HT-29 (cell line): ENCODE measurements at regions not wholly inside any gene's neighbourhood (a gene's known extent, or its start where the extent isn't known, plus 50 kb on each side); places are given as distances from the start of the nearest gene placed in this dataset.

Source experiments
- DNase-seq: peaks from one replicate; pipeline ENCODE4 v3.0.0-alpha.2; 2015; ENCODE audit warnings: low spot score

DNA sequence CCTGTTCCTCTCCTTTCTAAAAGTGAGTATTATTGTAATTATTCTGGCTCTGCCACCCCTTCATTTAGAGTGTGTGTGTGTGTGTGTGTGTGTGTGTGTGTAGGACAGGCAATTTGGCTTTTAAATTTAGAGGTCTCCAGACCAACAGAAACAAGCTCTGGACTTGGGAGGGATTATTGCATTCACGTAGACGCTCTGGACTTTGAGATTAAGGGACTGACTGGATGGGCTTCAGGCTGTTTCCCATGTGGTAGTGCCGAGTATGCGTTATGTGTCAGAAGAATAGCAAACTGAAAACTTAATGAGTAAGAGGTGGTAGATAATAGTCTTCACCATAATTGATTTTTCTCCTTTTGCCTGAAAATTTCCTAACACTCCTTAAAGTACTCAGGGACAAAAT is 281.9 kb downstream of the USP25 start:
- no peak for DNase-seq

DNA sequence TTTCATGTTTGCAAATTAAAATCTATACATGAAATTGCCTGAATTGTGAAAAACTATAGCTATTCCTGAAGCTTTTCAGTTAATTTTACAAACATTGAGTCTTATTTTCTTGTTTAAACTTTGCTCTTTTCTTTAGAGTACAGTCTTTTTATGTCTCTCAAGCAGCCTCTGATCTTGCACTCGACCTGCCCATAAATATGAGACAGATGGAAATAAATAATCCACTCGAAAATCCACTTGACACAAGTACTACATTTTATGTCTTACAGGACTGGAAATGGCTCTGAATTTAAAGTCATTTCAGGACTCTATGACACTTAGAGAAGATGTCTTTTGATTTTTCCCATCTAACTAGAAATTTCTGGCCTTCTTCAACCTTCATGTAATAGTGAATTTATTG is 283.8 kb downstream of the USP25 start:
- no peak for DNase-seq

DNA sequence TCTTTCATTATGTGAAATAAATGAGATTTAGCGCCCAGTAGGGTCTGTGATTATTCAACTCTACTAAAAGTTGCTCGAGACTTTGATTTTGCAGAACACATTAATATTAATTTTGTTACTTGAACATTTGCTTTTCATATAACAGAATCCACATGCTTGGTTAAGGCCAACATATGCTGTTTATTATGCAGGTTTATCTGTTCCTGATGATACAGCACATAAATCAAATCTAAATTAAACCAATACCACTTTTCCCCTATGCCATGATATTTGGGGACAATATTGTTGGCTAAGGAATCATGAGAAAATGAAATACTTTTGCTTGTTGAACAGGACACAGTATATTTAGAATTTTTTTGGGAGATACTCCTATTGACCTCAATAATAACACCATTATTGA is 291.1 kb downstream of the USP25 start:
- no peak for DNase-seq

DNA sequence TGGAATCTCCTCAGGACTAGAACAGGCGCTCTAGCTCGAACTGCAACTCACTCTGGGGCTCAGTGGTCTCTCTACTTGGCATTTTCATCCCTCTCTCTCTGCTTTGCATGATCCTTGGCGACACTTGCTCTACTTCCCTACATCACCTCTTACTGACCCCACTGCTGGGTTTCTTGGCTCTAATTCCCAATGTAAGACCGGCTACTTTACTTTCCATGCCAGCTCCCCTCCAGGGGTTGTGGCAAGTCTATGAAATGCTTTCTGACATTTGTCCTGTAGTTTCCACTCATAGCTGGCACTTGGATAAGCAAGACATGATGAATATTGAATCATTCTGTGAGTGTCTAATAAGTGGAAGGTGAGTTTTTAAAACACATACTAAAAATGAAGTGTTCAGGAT is 292.3 kb downstream of the USP25 start:
- no peak for DNase-seq

DNA sequence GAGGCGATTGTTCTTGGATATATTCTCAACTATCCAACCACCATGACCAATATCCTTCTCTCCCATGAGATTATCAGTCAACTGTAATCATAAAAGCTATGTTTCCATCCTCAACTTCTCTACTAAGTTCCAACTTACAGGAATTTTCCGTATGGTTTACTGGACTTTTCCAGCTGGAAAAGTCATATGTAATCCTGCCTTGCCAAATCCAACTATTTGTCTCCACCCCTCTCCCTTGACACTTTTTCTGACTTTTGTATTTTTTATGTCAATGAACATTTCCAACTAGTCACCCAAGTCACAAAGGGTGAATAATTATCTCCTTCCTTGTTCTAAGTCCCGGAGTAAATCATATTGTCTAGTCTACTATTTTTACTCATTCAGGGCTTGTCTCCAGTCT is 293.1 kb downstream of the USP25 start:
- DNase-seq, result no peak

DNA sequence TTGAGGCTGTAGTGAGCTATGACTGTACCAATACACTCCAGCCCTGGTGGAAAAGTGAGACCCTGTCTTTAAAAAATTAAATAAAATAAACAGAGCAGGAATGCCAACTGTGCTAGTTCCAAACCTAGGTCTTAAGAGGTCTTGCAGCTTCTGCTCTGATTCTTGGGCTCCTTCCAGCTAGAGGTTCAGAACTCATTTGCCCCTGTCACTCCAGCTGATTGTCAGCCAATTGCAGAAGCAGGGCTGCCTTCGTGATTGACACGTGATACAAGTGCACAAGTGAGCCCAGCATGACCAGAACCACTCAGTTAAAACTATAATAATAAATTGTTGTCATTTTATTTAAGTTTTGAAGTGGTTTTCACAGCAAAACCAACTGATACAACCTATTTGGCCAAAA is 298.4 kb downstream of the USP25 start:
- DNase-seq, result no peak

DNA sequence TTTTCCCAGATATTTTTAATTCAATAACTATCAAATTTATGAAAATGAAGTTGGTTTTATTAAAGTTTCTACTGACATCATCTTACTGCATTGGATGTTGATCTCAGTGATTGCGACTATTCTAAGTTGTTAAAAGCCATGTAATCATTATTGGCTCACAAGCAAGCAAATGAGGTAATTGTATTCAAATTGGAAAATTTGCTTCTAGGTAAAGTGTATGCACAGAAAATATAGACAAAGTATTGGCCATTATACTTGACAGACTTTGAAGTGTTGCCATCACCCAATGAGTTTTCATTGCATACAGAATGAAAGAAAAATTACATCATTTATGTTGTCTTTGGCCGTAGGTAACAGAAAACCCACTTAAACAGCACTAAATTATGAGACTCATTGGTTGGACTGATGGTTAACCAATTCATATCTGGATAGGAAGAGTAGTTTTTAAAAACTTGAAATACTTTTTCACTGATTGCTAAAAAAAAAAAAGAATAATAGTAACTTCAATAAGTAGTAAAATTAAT is 299.2 kb downstream of the USP25 start:
- DNase-seq, result no peak

DNA sequence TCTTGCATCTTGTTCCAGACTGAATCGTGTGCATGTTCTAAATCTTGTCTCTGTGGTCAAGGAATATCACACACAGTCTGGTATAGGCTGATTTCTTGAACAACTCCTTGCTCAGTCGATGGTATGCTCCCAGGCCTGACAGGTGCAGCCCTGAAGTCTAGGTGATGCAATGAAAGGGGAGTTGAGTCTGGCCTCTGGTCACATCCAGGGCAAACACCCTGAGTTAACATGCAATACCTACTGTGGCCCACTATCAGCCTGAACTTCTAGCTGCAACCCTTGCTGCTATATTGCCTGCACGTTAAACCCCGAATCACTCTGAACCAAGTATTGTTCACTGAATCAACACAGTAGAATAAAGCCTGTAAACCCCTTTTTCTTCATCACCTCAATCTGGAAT is 303.4 kb downstream of the USP25 start:
- DNase-seq, result no peak

DNA sequence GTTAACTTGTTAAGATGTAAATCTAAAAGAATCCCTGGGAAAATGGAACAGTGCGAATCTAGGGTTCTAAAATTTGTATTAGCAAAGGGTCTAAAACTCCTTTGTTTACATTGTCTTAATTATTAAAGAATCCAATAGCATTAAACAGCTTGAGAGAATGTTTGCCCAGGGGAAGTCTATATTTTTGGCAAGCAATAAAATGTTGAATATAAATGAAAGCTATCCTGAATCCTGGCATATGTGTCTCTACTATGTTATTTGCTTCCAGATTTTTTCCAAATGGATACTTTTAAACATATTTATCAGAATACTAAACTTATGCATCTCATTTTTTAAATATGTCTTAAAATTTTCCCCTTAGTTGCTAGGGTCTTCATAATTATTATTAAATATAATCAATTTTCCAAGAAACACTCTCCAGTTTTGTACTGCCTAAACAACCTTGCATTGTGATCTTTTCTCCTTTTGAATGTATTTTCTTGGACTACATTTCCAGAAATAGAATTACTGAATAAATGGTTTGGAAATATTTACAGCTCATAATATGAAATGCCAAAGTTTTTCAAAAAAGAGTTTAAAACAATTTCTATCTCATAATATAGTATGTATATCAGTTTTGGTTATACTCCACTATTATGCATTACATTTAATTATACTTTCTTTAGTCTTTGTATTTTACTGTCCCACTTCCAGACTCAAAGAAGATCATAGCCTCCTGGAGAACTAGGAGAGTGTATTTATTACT is 304.8 kb downstream of the USP25 start:
- DNase-seq, result no peak

DNA sequence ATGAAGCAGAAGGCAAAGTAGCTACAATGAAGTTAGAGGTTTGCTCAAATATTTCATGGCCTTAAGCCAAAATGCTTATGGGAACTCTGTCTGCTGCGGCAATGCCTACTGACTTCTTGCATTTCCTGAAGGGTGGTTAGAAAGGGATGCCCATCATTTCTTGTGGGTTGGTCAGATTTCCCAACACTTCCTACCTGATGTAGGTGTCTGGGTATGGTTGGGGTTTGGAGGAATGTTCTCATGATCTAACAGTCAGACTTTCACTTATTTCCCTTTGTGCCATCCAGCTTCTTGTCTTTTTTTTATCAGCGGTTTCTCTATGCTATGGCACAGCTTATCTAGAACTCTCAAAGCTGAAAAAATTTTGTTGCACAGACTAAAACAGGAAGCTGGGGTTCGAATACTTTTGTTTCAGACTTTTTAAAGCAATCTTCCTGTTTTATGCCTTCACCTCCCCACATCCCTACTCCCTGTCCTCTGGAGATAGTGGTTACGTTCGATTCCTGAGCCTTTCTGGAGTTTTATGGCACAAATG is 307.7 kb downstream of the USP25 start:
- DNase-seq, result no peak

DNA sequence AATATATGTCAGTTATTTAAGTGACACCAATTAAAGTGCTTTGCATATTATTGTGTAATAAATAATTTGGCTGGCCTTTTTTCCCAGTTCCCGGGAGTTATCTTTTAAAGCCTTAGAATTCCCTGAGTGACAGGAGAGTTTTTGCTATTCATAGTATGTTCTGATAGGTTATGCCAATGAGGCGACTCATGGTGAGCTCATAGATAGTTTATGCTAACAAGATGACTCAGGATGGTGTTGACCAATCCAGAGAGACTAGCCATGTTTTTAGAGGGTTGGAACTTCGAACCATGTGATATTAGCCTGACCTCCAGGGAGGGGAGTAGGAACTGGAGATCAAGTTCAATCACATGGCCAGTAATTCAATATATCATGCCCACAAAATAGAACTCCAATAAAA is 310.8 kb downstream of the USP25 start:
- DNase-seq, result no peak

DNA sequence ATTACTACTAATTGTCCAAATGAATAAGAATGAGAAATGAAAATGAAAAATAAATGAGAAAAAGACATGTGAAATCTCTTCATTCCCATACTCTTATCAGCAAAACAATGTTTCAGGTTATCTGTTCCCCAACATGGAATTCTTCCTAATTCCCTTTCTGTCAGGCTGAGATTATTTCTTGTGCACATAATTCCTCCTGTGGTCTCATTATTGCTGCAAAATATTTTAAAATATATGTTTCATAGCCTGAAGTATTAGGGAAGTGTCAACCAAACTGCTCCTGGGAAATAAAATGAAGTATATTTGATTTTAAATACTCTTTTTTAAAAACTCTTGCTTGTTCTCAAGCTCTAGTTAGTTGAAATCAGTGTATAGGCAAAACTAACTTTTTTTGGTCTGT is 314.9 kb downstream of the USP25 start:
- DNase-seq, result no peak

DNA sequence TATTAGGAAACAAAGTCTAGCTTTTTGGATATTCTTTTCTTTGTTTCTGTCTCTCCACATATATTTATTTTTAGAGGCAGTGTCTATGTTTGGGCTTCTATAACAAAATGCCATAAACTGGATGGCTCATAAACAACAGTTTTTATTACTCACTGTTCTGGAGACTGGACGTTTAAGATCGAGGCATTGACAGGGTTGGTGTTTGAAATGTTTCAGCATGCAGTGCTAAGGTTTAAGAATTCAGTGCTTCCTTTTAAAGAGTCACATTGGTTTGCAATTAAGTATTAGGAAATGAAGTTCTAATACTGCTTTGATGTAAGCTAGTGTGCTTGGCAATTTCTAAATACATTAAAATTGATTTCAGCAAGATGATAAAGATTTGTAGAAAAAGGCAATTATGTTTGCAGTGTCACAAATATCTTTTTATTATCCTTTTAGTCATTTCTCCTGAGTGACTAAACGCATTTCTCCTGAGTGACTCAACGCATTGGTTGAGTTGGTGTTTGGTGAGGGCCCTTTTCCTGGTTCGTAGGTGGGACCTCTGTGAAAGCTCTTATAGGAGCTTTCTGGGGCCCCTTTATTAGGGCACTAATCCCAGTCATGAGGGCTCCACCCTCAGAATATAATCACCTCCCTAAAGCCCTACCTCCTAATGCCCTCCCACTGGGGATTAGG is 317.0 kb downstream of the USP25 start:
- DNase-seq, result no peak

DNA sequence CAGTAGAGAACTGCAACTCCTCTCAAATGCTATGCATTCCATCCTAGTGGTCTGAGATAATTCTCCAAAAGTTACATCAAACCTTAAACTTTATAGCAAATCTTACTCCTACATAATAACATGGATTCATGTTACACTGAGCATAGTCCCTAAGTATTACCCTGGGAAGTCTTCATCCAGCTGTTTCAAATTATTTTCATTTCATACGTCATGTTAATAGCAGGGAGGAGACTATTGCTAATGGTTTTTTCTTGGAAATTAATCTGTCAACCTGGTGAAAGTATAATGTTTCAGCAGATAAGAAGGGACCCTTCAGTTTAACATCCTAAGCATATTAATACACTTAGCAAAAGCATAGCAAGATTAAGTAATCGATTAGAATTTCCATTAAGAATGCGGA is 318.1 kb downstream of the USP25 start:
- no peak for DNase-seq

DNA sequence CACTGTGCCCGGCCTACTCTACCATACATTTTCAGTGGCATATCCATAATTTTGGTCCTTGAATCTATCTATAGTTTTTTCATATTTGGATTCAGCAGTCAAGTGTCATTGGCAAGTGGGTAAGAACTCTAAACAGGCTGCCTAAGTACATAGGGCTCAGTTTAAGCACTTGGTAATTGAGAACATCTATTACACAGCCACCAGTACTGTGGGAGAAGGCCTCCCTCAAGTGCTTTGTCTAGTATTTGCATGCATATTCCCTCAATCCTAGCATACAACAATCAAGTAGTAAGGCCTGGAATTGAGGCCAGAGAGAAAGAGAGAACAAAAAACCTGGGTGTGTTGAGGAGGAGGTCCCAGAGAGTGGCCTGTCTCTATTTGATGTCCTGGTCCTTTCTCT is 325.2 kb downstream of the USP25 start:
- DNase-seq, result no peak

DNA sequence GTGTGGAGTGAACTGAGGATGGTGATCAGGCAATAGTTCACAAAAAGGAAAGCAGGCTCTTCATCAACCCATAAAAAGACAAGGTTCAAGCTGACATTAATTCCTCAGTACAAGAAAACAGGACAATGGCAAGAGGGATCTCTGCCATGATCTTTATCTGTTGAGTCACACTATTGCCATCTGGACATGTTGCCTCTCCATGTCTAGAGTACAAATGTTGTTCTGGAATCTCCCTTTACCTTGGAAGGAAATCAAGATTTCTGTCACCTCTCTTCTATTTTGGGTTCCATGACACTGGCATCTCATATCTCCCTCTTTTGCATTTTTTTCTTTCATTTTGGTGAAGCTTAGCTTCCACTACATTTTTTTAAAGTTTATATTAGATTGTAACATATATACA is 329.1 kb downstream of the USP25 start:
- no peak for DNase-seq

DNA sequence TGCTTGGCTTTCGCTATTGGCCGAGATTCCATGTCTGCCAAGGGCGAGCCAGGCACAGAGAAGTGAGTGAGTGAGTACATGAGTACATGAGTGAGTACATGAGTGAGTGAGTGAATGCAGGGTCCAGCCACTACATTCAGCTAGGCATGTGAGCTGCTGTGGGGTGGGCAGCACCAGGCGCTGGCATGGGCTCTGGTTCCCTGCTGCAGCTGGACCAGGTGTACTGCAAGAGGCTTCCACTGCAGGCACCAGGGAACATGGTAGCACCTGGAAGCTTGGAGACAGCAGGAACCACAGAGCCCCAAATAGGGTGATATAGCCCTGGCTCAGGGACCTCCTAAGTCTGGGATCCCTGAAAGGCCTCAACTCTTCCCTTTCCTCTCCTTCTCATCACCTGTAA is 330.2 kb downstream of the USP25 start:
- DNase-seq, result no peak

DNA sequence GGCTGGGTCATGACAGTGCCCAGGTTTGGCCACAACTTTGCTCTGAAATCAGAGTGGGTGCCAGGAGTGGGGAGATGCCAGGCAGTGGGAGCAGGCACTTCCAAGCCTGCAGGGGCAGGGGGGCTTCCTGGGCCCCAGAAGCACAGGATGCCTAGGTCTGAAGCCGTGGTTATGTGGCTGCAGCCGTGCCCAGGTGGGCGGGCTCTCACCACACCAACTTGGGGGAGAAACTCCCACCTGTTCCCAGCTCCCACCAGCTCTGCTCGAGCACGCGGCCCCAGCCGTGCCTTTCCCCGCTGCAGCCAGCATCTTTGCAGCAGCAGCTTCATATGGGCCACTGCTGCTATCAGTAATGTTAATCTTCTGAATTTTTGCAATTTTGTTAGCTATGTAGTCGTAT is 331.4 kb downstream of the USP25 start:
- DNase-seq, result no peak

DNA sequence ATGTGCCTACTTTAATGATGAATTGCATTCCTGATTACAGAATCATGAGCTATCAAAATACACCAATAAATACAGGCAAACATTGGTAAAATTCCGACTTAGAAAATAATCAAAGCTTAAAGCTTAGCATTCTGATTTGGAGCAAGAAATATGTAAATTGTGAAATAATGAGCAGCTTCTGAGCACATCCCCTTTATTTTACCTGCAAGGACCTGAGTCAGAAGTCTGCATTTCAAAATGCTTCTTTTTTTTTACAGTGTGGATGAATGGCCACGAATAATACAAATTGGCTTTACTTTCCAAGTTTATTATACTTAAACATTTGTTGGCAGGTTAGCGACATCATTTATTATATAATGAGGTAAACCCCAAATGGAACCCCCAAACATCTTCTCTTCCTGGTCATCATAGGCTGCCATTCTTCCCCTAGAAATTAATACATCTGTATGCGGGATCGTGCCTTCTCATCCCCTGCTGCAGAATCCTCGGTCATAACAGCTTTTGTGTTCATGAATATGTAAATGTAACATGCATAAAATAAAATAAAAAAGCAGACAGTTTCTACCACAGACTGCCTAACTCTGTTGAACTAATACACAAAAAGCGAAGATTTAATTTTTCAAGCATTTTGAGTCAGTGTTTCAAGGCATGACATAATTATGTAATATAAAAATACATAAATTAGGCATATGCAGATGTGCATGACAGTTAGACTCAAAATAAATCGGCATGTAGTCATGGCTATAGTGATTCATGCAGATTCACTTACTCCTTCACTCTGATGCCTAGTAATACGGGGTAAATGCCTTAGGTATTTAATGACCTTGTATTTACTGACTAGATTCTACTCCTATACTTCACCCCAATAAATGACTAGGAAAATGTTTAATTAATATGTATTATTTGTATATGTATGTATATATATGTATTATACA is 339.7 kb downstream of the USP25 start:
- no peak for DNase-seq

DNA sequence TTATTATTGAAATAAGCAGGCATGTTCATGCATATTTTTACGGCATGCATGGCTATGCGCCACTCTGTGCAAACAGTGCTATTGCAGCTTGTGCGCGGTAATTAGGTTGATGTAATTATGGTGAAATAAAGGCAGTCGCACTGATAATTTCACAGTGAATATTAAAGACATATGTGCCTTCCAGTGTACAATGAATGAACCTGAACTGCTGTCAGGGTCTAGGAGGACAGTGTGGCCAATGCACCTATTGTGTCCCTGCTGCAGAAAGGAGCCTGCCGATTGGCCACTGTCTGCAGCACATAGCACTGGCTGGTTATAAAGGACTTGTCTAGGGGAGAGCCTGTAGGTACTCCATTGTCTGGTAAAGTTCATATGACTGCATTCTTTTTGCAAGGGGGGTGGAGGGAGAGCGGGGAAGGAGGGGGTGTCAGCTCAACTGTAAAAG is 340.4 kb downstream of the USP25 start:
- no peak for DNase-seq

DNA sequence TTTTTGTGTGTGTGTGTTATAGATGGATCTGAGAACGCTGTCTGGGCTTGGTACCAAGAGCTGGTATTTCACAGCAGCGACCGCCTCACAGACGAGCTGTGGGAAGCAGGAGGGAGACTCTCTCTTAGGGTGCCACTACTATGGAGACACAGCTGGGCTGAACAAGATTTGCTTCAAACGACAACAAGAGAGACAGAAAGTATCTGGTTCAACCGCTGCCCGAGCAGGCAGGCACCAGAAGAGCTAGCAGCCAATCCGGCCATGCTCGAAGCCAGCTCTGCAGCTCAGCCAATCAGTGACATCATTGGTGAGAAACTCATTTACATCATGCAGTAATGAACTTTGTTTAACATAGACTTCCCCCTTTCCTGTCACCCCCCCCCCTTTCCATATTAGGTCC is 341.3 kb downstream of the USP25 start:
- no peak for DNase-seq

DNA sequence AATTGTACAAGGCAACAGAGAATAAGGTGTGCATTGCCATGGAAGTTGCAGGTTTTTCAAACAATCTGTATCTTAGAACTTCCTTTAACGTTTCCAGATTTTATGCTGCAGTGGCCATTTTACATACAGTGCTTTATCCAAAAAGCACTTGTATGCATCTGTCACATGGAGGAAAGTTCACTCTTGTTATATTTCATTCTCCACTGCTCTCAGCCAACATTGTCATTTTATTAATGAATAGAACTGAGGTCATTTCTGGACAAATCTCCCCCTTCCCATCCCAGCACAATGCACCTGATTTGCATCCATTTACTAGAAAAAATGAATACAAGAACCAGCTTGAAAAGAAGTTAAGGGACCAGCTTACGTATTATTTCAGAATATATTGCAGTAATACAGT is 342.0 kb downstream of the USP25 start:
- no peak for DNase-seq
